ENCODE measurements at regions not wholly inside any gene's neighbourhood (a gene's known extent, or its start where the extent isn't known, plus 50 kb on each side); places are given as distances from the start of the nearest gene placed in this dataset.

GRCh38 chr3:11933529-11933928, 70.7 kb upstream of the SYN2 start:
- Histone ChIP-seq H3K4me3 (ENCODE audit: low read length) (no peak overlapping the region), H3K79me2 (ENCODE audit: low read length) (no peaks in the 10 kb centered on the region), H3K4me2 (ENCODE audit: low read length) (no peak overlapping the region), H3K9me3 (ENCODE audit: insufficient read depth, low read length) (no peaks in the 10 kb centered on the region), H3K27ac (ENCODE audit: low read length) (no peak overlapping the region), H3K27me3 (ENCODE audit: low read depth, low read length) (no peaks in the 10 kb centered on the region), H4K20me1 (ENCODE audit: insufficient read depth, low read length) (no peaks in the 10 kb centered on the region), H3K4me1 (ENCODE audit: low read length) (no peaks in the 10 kb centered on the region), H3K36me3 (replicated peaks; ENCODE audit: low read depth, low read length) (no peaks in the 10 kb centered on the region), H2AFZ (ENCODE audit: low read depth, low read length) (no peak overlapping the region), H3K9ac (ENCODE audit: low read length) (no peak overlapping the region)
- TF ChIP-seq EZH2phosphoT487 (IDR thresholded peaks at IDR 0.05; ENCODE audit: low read depth): no peak

- H3K27ac ChIP-seq (ENCODE audit: low read length): no peak overlapping the region
- H4K20me1 ChIP-seq (ENCODE audit: insufficient read depth, low read length): no peaks in the 10 kb centered on the region
- no peak overlapping the region for H3K9ac ChIP-seq (ENCODE audit: low read length)
- H2AFZ ChIP-seq (ENCODE audit: low read depth, low read length): no peak overlapping the region
- H3K4me1 ChIP-seq (ENCODE audit: low read length): no peaks in the 10 kb centered on the region
- H3K4me3 ChIP-seq (ENCODE audit: low read length): no peak overlapping the region
- no peaks in the 10 kb centered on the region for H3K79me2 ChIP-seq (ENCODE audit: low read length)
- no peaks in the 10 kb centered on the region for H3K9me3 ChIP-seq (ENCODE audit: insufficient read depth, low read length)
- H3K4me2 ChIP-seq (ENCODE audit: low read length): no peak overlapping the region
- no peaks in the 10 kb centered on the region for H3K27me3 ChIP-seq (ENCODE audit: low read depth, low read length)
- TF ChIP-seq CTCF (IDR thresholded peaks at IDR 0.05; ENCODE audit: low read depth, low read length) (peak; percentile 37), EZH2phosphoT487 (IDR thresholded peaks at IDR 0.05; ENCODE audit: low read depth) (no peak)
- H3K36me3 ChIP-seq (replicated peaks; ENCODE audit: low read depth, low read length): no peaks in the 10 kb centered on the region
These were observed 60.0 kb upstream of the SYN2 start for GRCh38 chr3:11944052-11944673.

GRCh38 chr3:11948331-11948730, 55.9 kb upstream of the SYN2 start:
- Histone ChIP-seq H3K27ac (ENCODE audit: low read length) (no peak overlapping the region), H3K9me3 (ENCODE audit: insufficient read depth, low read length) (no peaks in the 10 kb centered on the region)
- TF ChIP-seq CTCF (IDR thresholded peaks at IDR 0.05; ENCODE audit: low read depth, low read length) (no peak), EZH2phosphoT487 (IDR thresholded peaks at IDR 0.05; ENCODE audit: low read depth) (no peak)

GRCh38 chr3:11948866-11949265, 55.3 kb upstream of the SYN2 start:
- Histone ChIP-seq H2AFZ (ENCODE audit: low read depth, low read length) (no peak overlapping the region), H3K36me3 (replicated peaks; ENCODE audit: low read depth, low read length) (no peaks in the 10 kb centered on the region)

More at GRCh38 chr3:11948331-11948730, 55.9 kb upstream of the SYN2 start:
- Histone ChIP-seq H3K9ac (ENCODE audit: low read length) (no peak overlapping the region), H4K20me1 (ENCODE audit: insufficient read depth, low read length) (no peaks in the 10 kb centered on the region), H3K79me2 (ENCODE audit: low read length) (no peaks in the 10 kb centered on the region), H3K36me3 (replicated peaks; ENCODE audit: low read depth, low read length) (no peaks in the 10 kb centered on the region), H3K4me1 (ENCODE audit: low read length) (no peaks in the 10 kb centered on the region), H3K4me2 (ENCODE audit: low read length) (no peak overlapping the region), H3K27me3 (ENCODE audit: low read depth, low read length) (peaks cover 8% of the 10 kb centered on the region; the same call in 1 of the 2 replicates), H2AFZ (ENCODE audit: low read depth, low read length) (no peak overlapping the region), H3K4me3 (ENCODE audit: low read length) (no peak overlapping the region)

More at GRCh38 chr3:11948866-11949265, 55.3 kb upstream of the SYN2 start:
- H3K9me3 ChIP-seq (ENCODE audit: insufficient read depth, low read length): no peaks in the 10 kb centered on the region
- H3K9ac ChIP-seq (ENCODE audit: low read length): no peak overlapping the region
- no peaks in the 10 kb centered on the region for H3K4me1 ChIP-seq (ENCODE audit: low read length)
- no peaks in the 10 kb centered on the region for H4K20me1 ChIP-seq (ENCODE audit: insufficient read depth, low read length)
- TF ChIP-seq EZH2phosphoT487 (IDR thresholded peaks at IDR 0.05; ENCODE audit: low read depth) (no peak), CTCF (IDR thresholded peaks at IDR 0.05; ENCODE audit: low read depth, low read length) (no peak)
- H3K27ac ChIP-seq (ENCODE audit: low read length): no peak overlapping the region
- peaks cover 10% of the 10 kb centered on the region; the same call in 1 of the 2 replicates for H3K27me3 ChIP-seq (ENCODE audit: low read depth, low read length)
- H3K4me3 ChIP-seq (ENCODE audit: low read length): no peak overlapping the region
- H3K4me2 ChIP-seq (ENCODE audit: low read length): no peak overlapping the region
- H3K79me2 ChIP-seq (ENCODE audit: low read length): no peaks in the 10 kb centered on the region
